ENCODE measurements at regions not wholly inside any gene's neighbourhood (a gene's known extent, or its start where the extent isn't known, plus 50 kb on each side); places are given as distances from the start of the nearest gene placed in this dataset.

GRCh38 chr5:2608391-2608790, 143.1 kb downstream of the IRX2 start:
- H3K27me3 ChIP-seq (ENCODE audit: control insufficient read depth, insufficient read depth, low read length), result no peaks in the 10 kb centered on the region
- no peaks in the 10 kb centered on the region for H3K36me3 ChIP-seq (ENCODE audit: control insufficient read depth, insufficient read depth, low read length)
- H3K9ac ChIP-seq (ENCODE audit: low read depth, low read length), result no peak overlapping the region
- H3K4me1 ChIP-seq (ENCODE audit: control insufficient read depth, insufficient read depth, low read length), result no peaks in the 10 kb centered on the region
- no peak overlapping the region for H3K4me3 ChIP-seq (ENCODE audit: low read depth, low read length)
- no peak overlapping the region for H3K27ac ChIP-seq (ENCODE audit: low read depth, low read length)
- no peaks in the 10 kb centered on the region for H3K9me3 ChIP-seq (ENCODE audit: control insufficient read depth, insufficient read depth, low read length)

- no peaks in the 10 kb centered on the region for H3K36me3 ChIP-seq (ENCODE audit: control insufficient read depth, insufficient read depth, low read length)
- no peak overlapping the region for H3K27ac ChIP-seq (ENCODE audit: low read depth, low read length)
- H3K9ac ChIP-seq (ENCODE audit: low read depth, low read length), result no peak overlapping the region
Measured at GRCh38 chr5:2607598-2607997, 143.9 kb downstream of the IRX2 start.

DNA sequence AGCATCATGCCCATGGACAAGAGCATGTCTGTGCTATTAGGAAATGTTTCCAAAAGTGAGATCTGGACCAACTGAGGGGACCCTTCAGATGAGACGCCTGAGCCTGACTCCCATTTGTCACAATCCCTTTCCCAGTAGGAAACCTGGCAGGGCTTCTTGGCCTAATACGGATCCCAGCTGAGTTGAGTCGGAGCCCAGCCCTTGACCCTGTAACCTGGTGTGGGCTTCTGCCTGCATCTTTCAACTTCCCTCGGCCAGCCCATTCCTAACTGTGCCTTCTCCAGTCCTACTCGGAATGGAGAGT, 148.3 kb downstream of the IRX2 start:
- no peak overlapping the region for H3K27ac ChIP-seq (ENCODE audit: low read depth, low read length)
- H3K9ac ChIP-seq (ENCODE audit: low read depth, low read length), result no peak overlapping the region

More at GRCh38 chr5:2607598-2607997, 143.9 kb downstream of the IRX2 start:
- Histone ChIP-seq H3K4me1 (ENCODE audit: control insufficient read depth, insufficient read depth, low read length) (no peaks in the 10 kb centered on the region), H3K9me3 (ENCODE audit: control insufficient read depth, insufficient read depth, low read length) (no peaks in the 10 kb centered on the region), H3K27me3 (ENCODE audit: control insufficient read depth, insufficient read depth, low read length) (no peaks in the 10 kb centered on the region), H3K4me3 (ENCODE audit: low read depth, low read length) (no peak overlapping the region)

GRCh38 chr5:2602451-2603271, 148.8 kb downstream of the IRX2 start:
- Histone ChIP-seq H3K9me3 (ENCODE audit: control insufficient read depth, insufficient read depth, low read length) (no peaks in the 10 kb centered on the region), H3K27me3 (ENCODE audit: control insufficient read depth, insufficient read depth, low read length) (no peaks in the 10 kb centered on the region), H3K9ac (ENCODE audit: low read depth, low read length) (no peak overlapping the region), H3K36me3 (ENCODE audit: control insufficient read depth, insufficient read depth, low read length) (no peaks in the 10 kb centered on the region), H3K27ac (ENCODE audit: low read depth, low read length) (no peak overlapping the region), H3K4me3 (ENCODE audit: low read depth, low read length) (no peak overlapping the region), H3K4me1 (ENCODE audit: control insufficient read depth, insufficient read depth, low read length) (no peaks in the 10 kb centered on the region)

More for the DNA sequence above, 148.3 kb downstream of the IRX2 start:
- no peaks in the 10 kb centered on the region for H3K27me3 ChIP-seq (ENCODE audit: control insufficient read depth, insufficient read depth, low read length)
- no peaks in the 10 kb centered on the region for H3K9me3 ChIP-seq (ENCODE audit: control insufficient read depth, insufficient read depth, low read length)
- no peaks in the 10 kb centered on the region for H3K4me1 ChIP-seq (ENCODE audit: control insufficient read depth, insufficient read depth, low read length)
- no peaks in the 10 kb centered on the region for H3K36me3 ChIP-seq (ENCODE audit: control insufficient read depth, insufficient read depth, low read length)
- no peak overlapping the region for H3K4me3 ChIP-seq (ENCODE audit: low read depth, low read length)

DNA sequence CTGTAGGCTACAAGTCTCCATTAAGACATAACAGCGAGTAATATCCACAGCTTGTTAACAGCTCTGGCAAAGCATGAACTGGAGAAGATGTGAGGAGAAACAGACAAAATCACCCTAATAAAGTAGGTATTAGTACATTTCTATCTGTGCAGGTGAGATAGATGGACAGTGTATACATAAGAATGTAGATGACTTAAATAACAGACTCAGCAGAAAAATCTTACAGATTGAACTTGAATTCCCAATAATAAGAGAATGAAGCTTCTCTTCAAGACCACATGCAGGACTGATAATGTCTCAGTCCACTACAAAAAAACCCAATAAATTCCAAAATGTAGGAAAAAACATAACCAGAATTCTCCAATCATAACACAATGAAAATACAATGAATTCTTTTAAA, 153.0 kb downstream of the IRX2 start:
- no peak overlapping the region for H3K27ac ChIP-seq (ENCODE audit: low read depth, low read length)
- no peaks in the 10 kb centered on the region for H3K9me3 ChIP-seq (ENCODE audit: control insufficient read depth, insufficient read depth, low read length)
- no peaks in the 10 kb centered on the region for H3K27me3 ChIP-seq (ENCODE audit: control insufficient read depth, insufficient read depth, low read length)

GRCh38 chr5:2594701-2595100, 156.8 kb downstream of the IRX2 start:
- H3K36me3 ChIP-seq (ENCODE audit: control insufficient read depth, insufficient read depth, low read length), result no peaks in the 10 kb centered on the region
- no peak overlapping the region for H3K9ac ChIP-seq (ENCODE audit: low read depth, low read length)
- no peaks in the 10 kb centered on the region for H3K4me1 ChIP-seq (ENCODE audit: control insufficient read depth, insufficient read depth, low read length)
- no peak overlapping the region for H3K4me3 ChIP-seq (ENCODE audit: low read depth, low read length)
- H3K9me3 ChIP-seq (ENCODE audit: control insufficient read depth, insufficient read depth, low read length), result no peaks in the 10 kb centered on the region
- no peaks in the 10 kb centered on the region for H3K27me3 ChIP-seq (ENCODE audit: control insufficient read depth, insufficient read depth, low read length)
- H3K27ac ChIP-seq (ENCODE audit: low read depth, low read length), result no peak overlapping the region

More for the DNA sequence above, 153.0 kb downstream of the IRX2 start:
- H3K4me1 ChIP-seq (ENCODE audit: control insufficient read depth, insufficient read depth, low read length), result no peaks in the 10 kb centered on the region
- no peak overlapping the region for H3K4me3 ChIP-seq (ENCODE audit: low read depth, low read length)
- no peak overlapping the region for H3K9ac ChIP-seq (ENCODE audit: low read depth, low read length)
- H3K36me3 ChIP-seq (ENCODE audit: control insufficient read depth, insufficient read depth, low read length), result no peaks in the 10 kb centered on the region

GRCh38 chr5:2592766-2593165, 158.7 kb downstream of the IRX2 start:
- no peaks in the 10 kb centered on the region for H3K36me3 ChIP-seq (ENCODE audit: control insufficient read depth, insufficient read depth, low read length)

DNA sequence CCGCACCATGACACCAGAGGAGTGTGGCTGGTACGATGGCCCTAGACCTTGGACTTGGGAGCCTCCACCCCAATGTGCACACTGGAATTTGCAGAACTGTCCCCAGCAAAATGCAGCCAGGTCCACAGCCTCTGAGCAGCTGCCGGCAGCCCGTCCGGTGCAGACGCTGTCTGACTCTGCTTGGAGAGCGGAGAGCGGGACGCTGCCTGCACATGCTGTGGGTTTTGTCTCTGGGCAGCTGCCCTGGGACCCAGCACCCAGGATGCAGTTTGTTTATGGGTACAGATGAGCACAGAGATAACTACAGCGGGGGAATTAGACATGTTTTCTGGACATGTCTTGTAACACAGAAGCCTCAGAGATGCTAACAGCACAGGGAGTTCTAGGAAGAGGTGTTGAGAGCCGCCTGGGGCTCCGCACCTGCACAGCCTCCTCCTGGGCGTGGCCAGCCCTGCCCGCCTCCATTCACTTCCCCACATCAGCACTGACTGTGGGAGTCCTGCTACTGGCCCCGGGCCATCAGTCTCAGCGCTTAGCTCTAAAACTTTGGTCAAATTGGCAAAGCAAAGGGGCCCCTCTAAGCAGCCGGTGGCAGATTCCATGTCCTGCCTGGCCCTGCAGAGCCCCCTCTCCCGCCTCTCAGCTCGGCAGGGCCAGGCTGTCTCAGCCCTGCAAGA, 159.6 kb downstream of the IRX2 start:
- Histone ChIP-seq H3K4me1 (ENCODE audit: control insufficient read depth, insufficient read depth, low read length) (no peaks in the 10 kb centered on the region), H3K9ac (ENCODE audit: low read depth, low read length) (no peak overlapping the region), H3K4me3 (ENCODE audit: low read depth, low read length) (no peak overlapping the region), H3K27ac (ENCODE audit: low read depth, low read length) (no peak overlapping the region), H3K9me3 (ENCODE audit: control insufficient read depth, insufficient read depth, low read length) (no peaks in the 10 kb centered on the region), H3K27me3 (ENCODE audit: control insufficient read depth, insufficient read depth, low read length) (no peaks in the 10 kb centered on the region), H3K36me3 (ENCODE audit: control insufficient read depth, insufficient read depth, low read length) (no peaks in the 10 kb centered on the region)

More at GRCh38 chr5:2592766-2593165, 158.7 kb downstream of the IRX2 start:
- H3K9me3 ChIP-seq (ENCODE audit: control insufficient read depth, insufficient read depth, low read length), result no peaks in the 10 kb centered on the region
- no peaks in the 10 kb centered on the region for H3K4me1 ChIP-seq (ENCODE audit: control insufficient read depth, insufficient read depth, low read length)
- H3K27ac ChIP-seq (ENCODE audit: low read depth, low read length), result no peak overlapping the region
- H3K4me3 ChIP-seq (ENCODE audit: low read depth, low read length), result no peak overlapping the region
- H3K27me3 ChIP-seq (ENCODE audit: control insufficient read depth, insufficient read depth, low read length), result no peaks in the 10 kb centered on the region
- no peak overlapping the region for H3K9ac ChIP-seq (ENCODE audit: low read depth, low read length)

DNA sequence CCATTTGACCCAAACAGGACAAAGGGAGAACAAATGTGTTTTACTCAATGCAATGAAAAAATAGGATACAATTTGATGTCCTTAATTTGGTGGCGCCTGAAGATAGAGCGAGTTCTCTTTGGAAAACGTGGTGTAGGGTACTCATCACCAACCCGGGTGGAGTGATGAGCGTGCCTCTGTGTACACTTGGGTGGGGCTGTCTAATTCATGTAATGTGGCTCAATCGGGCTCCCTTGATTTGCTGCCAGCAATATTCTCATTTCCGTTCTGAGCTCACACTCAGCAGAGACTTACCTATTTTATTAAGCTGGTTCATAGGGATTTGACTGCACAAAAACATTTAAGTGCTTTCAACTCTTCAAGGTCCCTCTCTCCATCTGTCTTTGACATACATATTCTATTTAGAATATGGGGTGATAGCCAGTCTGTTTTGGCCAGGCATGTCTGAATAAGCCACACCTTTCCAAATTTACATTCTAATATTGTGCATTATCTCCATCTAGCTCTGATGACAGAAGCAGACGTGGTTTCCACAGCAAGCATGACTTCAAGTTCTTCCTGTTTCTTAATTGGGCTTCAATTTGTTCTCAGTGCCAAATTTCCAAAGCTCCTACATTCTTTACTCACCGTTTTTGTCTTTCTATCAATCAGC, 162.5 kb downstream of the IRX2 start:
- no peak overlapping the region for H3K9ac ChIP-seq (ENCODE audit: low read depth, low read length)
- H3K4me1 ChIP-seq (ENCODE audit: control insufficient read depth, insufficient read depth, low read length), result no peaks in the 10 kb centered on the region
- no peak overlapping the region for H3K4me3 ChIP-seq (ENCODE audit: low read depth, low read length)
- no peaks in the 10 kb centered on the region for H3K36me3 ChIP-seq (ENCODE audit: control insufficient read depth, insufficient read depth, low read length)
- H3K27me3 ChIP-seq (ENCODE audit: control insufficient read depth, insufficient read depth, low read length), result no peaks in the 10 kb centered on the region
- H3K9me3 ChIP-seq (ENCODE audit: control insufficient read depth, insufficient read depth, low read length), result no peaks in the 10 kb centered on the region; the same call in 1 of the 2 replicates
- H3K27ac ChIP-seq (ENCODE audit: low read depth, low read length), result no peak overlapping the region

GRCh38 chr5:2587189-2588031, 164.1 kb downstream of the IRX2 start:
- Histone ChIP-seq H3K27me3 (ENCODE audit: control insufficient read depth, insufficient read depth, low read length) (no peaks in the 10 kb centered on the region), H3K9me3 (ENCODE audit: control insufficient read depth, insufficient read depth, low read length) (no peaks in the 10 kb centered on the region; the same call in 1 of the 2 replicates), H3K9ac (ENCODE audit: low read depth, low read length) (no peak overlapping the region), H3K4me1 (ENCODE audit: control insufficient read depth, insufficient read depth, low read length) (no peaks in the 10 kb centered on the region), H3K36me3 (ENCODE audit: control insufficient read depth, insufficient read depth, low read length) (no peaks in the 10 kb centered on the region), H3K4me3 (ENCODE audit: low read depth, low read length) (no peak overlapping the region), H3K27ac (ENCODE audit: low read depth, low read length) (no peak overlapping the region)
